ENCODE measurements at regions not wholly inside any gene's neighbourhood (a gene's known extent, or its start where the extent isn't known, plus 50 kb on each side); places are given as distances from the start of the nearest gene placed in this dataset.

GRCh38 chr13:53215563-53215962 lies 186.9 kb downstream of the OLFM4 start:
- no peak for DNase-seq (ENCODE audit: low spot score)
- Histone ChIP-seq H2AFZ (no peak overlapping the region), H3K27me3 (no peaks in the 10 kb centered on the region), H4K20me1 (ENCODE audit: insufficient read depth, poor library complexity, severe bottlenecking) (no peaks in the 10 kb centered on the region), H3K4me3 (no peak overlapping the region), H3K79me2 (no peaks in the 10 kb centered on the region), H3K36me3 (replicated peaks; ENCODE audit: insufficient read depth, low read depth) (no peaks in the 10 kb centered on the region), H3K4me2 (no peak overlapping the region), H3K4me1 (ENCODE audit: insufficient read depth) (no peaks in the 10 kb centered on the region), H3K9me3 (ENCODE audit: low read depth) (no peaks in the 10 kb centered on the region), H3K27ac (no peak overlapping the region), H3K9me2 (replicated peaks; ENCODE audit: insufficient read depth) (no peaks in the 10 kb centered on the region)
- TF ChIP-seq EZH2phosphoT487 (IDR thresholded peaks at IDR 0.05; ENCODE audit: low read depth, severe bottlenecking, unreplicated experiment), result no peak
- TF ChIP-seq, protein P1, sequence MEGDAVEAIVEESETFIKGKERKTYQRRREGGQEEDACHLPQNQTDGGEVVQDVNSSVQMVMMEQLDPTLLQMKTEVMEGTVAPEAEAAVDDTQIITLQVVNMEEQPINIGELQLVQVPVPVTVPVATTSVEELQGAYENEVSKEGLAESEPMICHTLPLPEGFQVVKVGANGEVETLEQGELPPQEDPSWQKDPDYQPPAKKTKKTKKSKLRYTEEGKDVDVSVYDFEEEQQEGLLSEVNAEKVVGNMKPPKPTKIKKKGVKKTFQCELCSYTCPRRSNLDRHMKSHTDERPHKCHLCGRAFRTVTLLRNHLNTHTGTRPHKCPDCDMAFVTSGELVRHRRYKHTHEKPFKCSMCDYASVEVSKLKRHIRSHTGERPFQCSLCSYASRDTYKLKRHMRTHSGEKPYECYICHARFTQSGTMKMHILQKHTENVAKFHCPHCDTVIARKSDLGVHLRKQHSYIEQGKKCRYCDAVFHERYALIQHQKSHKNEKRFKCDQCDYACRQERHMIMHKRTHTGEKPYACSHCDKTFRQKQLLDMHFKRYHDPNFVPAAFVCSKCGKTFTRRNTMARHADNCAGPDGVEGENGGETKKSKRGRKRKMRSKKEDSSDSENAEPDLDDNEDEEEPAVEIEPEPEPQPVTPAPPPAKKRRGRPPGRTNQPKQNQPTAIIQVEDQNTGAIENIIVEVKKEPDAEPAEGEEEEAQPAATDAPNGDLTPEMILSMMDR (IDR thresholded peaks at IDR 0.05; ENCODE audit: poor library complexity), result no peak
- TF ChIP-seq EZH2 (IDR thresholded peaks at IDR 0.05; ENCODE audit: borderline replicate concordance), result no peak
- 76% methylated on average over 2 of the region's 2 CpGs for WGBS (ENCODE audit: low lambda C conversion rate, missing lambda C conversion rate)

DNA sequence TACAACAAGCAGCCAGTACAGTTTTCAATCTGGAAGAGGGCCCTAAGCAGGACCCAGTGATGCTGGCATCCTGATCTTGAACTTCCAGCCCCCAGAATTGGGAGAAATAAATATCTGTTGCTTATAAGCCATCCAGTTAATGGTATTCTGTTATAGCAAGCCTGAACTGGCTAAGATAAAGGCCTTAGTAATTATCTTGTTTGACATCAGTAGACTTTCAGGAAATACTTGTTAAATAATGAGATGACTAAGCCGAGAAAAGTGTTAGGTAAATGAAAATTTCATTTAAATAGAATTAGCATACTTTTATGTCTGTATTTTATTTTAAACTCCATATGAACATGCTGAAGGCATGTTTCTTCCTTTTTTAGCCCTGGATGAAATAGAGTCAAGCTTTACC lies 188.2 kb downstream of the OLFM4 start:
- no peaks in the 10 kb centered on the region for H3K79me2 ChIP-seq
- no peak overlapping the region for H3K4me3 ChIP-seq
- no peaks in the 10 kb centered on the region for H3K27me3 ChIP-seq
- WGBS (ENCODE audit: low lambda C conversion rate, missing lambda C conversion rate), result 58% methylated on average over 1 of the region's 1 CpG
- no peaks in the 10 kb centered on the region for H3K36me3 ChIP-seq (replicated peaks; ENCODE audit: insufficient read depth, low read depth)
- TF ChIP-seq EZH2 (IDR thresholded peaks at IDR 0.05; ENCODE audit: borderline replicate concordance) (no peak), EZH2phosphoT487 (IDR thresholded peaks at IDR 0.05; ENCODE audit: low read depth, severe bottlenecking, unreplicated experiment) (no peak)
- TF ChIP-seq, protein P1 (IDR thresholded peaks at IDR 0.05; ENCODE audit: poor library complexity), result no peak
- no peaks in the 10 kb centered on the region for H3K9me2 ChIP-seq (replicated peaks; ENCODE audit: insufficient read depth)
- no peak overlapping the region for H2AFZ ChIP-seq
- DNase-seq (ENCODE audit: low spot score), result no peak
- H4K20me1 ChIP-seq (ENCODE audit: insufficient read depth, poor library complexity, severe bottlenecking), result no peaks in the 10 kb centered on the region
- H3K4me1 ChIP-seq (ENCODE audit: insufficient read depth), result no peaks in the 10 kb centered on the region
- no peak overlapping the region for H3K4me2 ChIP-seq
- no peak overlapping the region for H3K27ac ChIP-seq
- no peaks in the 10 kb centered on the region for H3K9me3 ChIP-seq (ENCODE audit: low read depth)

DNA sequence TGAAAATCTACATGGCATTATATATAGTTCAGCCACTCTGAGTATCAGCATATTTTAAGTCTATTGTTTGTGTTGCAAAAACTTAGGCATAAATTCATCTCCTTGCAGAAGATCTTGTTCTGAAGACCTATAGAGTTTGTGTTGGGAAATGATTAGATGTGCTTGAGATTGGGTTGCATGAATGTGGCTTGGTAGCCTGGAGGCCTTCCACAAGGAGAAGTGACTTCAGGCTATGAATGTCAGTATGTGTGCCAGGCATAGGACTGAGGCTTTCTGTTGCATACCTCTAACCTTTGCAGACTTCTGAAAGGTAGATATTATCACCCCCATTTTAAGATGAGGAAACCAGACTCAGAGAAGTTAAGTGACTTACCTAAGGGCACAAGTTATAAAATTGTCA lies 188.6 kb downstream of the OLFM4 start:
- no peaks in the 10 kb centered on the region for H3K4me1 ChIP-seq (ENCODE audit: insufficient read depth)
- H3K36me3 ChIP-seq (replicated peaks; ENCODE audit: insufficient read depth, low read depth), result no peaks in the 10 kb centered on the region
- no peak for DNase-seq (ENCODE audit: low spot score)
- no peak overlapping the region for H3K4me3 ChIP-seq
- H3K4me2 ChIP-seq, result no peak overlapping the region
- no peak overlapping the region for H3K27ac ChIP-seq
- no peak overlapping the region for H2AFZ ChIP-seq
- no peaks in the 10 kb centered on the region for H3K9me3 ChIP-seq (ENCODE audit: low read depth)
- TF ChIP-seq, protein P1 (IDR thresholded peaks at IDR 0.05; ENCODE audit: poor library complexity), result no peak
- TF ChIP-seq EZH2 (IDR thresholded peaks at IDR 0.05; ENCODE audit: borderline replicate concordance), result no peak
- TF ChIP-seq EZH2phosphoT487 (IDR thresholded peaks at IDR 0.05; ENCODE audit: low read depth, severe bottlenecking, unreplicated experiment), result no peak
- H3K79me2 ChIP-seq, result no peaks in the 10 kb centered on the region
- H4K20me1 ChIP-seq (ENCODE audit: insufficient read depth, poor library complexity, severe bottlenecking), result no peaks in the 10 kb centered on the region
- H3K9me2 ChIP-seq (replicated peaks; ENCODE audit: insufficient read depth), result no peaks in the 10 kb centered on the region
- H3K27me3 ChIP-seq, result no peaks in the 10 kb centered on the region

DNA sequence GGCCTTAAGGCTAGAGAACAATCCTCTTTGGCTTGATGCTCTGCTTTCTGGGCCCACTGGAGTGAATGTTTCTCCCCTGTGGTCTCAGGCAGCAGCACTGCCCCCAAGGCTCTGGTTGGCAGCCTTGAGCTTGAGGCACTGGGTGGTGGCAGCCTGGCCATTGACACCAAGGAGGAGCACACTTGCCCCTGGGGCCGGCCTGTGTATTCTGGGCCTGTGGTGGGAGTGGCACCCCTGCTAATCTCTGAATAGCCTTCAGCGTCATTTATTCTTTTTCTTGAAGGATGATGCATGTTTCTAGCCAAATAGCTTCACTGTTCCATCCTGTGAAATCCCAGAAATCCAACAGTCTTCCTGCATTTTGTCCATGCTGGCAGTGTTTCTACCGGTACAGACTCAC lies 191.4 kb downstream of the OLFM4 start:
- no peak for TF ChIP-seq EZH2 (IDR thresholded peaks at IDR 0.05; ENCODE audit: borderline replicate concordance)
- TF ChIP-seq, protein P1 (IDR thresholded peaks at IDR 0.05; ENCODE audit: poor library complexity), result no peak
- no peak for TF ChIP-seq EZH2phosphoT487 (IDR thresholded peaks at IDR 0.05; ENCODE audit: low read depth, severe bottlenecking, unreplicated experiment)
- Histone ChIP-seq H3K36me3 (replicated peaks; ENCODE audit: insufficient read depth, low read depth) (no peaks in the 10 kb centered on the region), H4K20me1 (ENCODE audit: insufficient read depth, poor library complexity, severe bottlenecking) (no peaks in the 10 kb centered on the region), H3K4me2 (no peak overlapping the region), H3K9me2 (replicated peaks; ENCODE audit: insufficient read depth) (no peaks in the 10 kb centered on the region), H3K79me2 (no peaks in the 10 kb centered on the region), H3K27ac (no peak overlapping the region), H3K9me3 (ENCODE audit: low read depth) (no peaks in the 10 kb centered on the region), H2AFZ (no peak overlapping the region), H3K4me3 (no peak overlapping the region), H3K4me1 (ENCODE audit: insufficient read depth) (no peaks in the 10 kb centered on the region), H3K27me3 (no peaks in the 10 kb centered on the region)
- DNase-seq (ENCODE audit: low spot score), result no peak
- WGBS (ENCODE audit: low lambda C conversion rate, missing lambda C conversion rate), result 92% methylated on average over 3 of the region's 3 CpGs
